Suprapubic skin (tissue), 4 donors: ENCODE measurements at regions not wholly inside any gene's neighbourhood (a gene's known extent, or its start where the extent isn't known, plus 50 kb on each side); places are given as distances from the start of the nearest gene placed in this dataset.

Source experiments
- DNase-seq, 2 donors: peaks; one replicate each; pipeline ENCODE4 v3.0.0-alpha.2; 2019; ENCODE audit warnings: low spot score in 2 of 2
- H3K27ac ChIP-seq: fragments of 200-600 bp; sonication (generic); one replicate; pipeline ENCODE4 v1.5.1; 2019
- H3K27me3 ChIP-seq: fragments of 200-600 bp; sonication (generic); one replicate; pipeline ENCODE4 v1.5.1; 2019
- H3K36me3 ChIP-seq: fragments of 200-600 bp; sonication (generic); one replicate; pipeline ENCODE4 v1.5.1; 2019
- H3K4me1 ChIP-seq: fragments of 200-600 bp; sonication (generic); one replicate; pipeline ENCODE4 v1.5.1; 2019
- H3K4me3 ChIP-seq: fragments of 200-600 bp; sonication (generic); one replicate; pipeline ENCODE4 v1.5.1; 2019; ENCODE audit warnings: mild to moderate bottlenecking
- H3K9me3 ChIP-seq: fragments of 200-600 bp; sonication (generic); one replicate; pipeline ENCODE4 v1.5.1; 2019
- EP300 ChIP-seq: sonication (generic); formaldehyde crosslinking; IDR thresholded peaks from one replicate; pipeline ENCODE4 v1.6.1; 2017; ENCODE audit warnings: antibody characterized with exemption
- POLR2A ChIP-seq, 2 donors: fragments of 450-650 bp; IDR thresholded peaks; one replicate each; pipeline ENCODE4 v1.6.1; 2017; ENCODE audit warnings: antibody characterized with exemption in 2 of 2, mild to moderate bottlenecking in 2 of 2, moderate library complexity in 2 of 2
- POLR2AphosphoS5 ChIP-seq, 3 donors: sonication (generic); formaldehyde crosslinking; IDR thresholded peaks; one replicate each; pipeline ENCODE4 v1.6.1; 2017; ENCODE audit warnings: antibody characterized with exemption in 3 of 3
- WGBS: methylation state at CpG from one replicate; pipeline ENCODE4 v1.1.5; 2018; 5-methylcytosine and 5-hydroxymethylcytosine counted together
- TF ChIP-seq, protein P1 (sequence below), 2 donors: fragments of 200-600 bp in 1 of 2; fragments of 450-650 bp in 1 of 2; sonication (generic) in 1 of 2; IDR thresholded peaks; one replicate each; pipeline ENCODE4 v1.5.1; 2016 to 2019; ENCODE audit warnings: antibody characterized with exemption in 2 of 2, mild to moderate bottlenecking in 1 of 2, moderate library complexity in 1 of 2

DNA sequence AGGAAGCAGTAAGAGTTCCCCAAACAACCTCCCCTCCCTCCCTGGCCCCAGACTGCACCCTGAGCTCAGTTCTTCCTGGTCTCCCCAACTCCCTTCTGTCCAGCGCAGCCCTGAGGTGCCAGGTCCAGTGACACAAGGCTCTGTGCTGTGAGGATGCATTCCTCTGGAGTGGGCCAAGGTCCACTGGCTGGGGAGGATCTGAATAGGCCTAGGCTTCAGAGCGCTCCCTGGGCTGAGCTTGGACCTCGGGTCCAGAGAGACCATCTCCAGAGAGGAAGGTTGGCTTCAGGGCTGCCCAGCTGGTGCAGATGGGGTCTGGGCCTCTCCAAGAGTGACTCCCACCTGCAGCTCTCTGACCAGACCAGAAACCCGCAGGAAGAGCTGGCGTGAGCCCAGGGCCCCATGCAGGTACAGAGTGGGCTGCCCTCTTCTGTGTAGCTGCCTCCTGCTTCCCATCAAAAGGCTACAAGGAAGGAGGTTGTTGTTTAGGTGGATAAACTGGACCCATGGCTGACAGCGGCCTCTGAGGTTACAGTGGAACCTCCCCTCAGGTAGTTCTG is 52.3 kb upstream of the MLN start:
- WGBS = 83% methylated on average over 4 of the region's 6 CpGs
- Histone ChIP-seq H3K4me3 (no peak overlapping the region), H3K9me3 (no peaks in the 10 kb centered on the region), H3K27me3 (peaks cover 34% of the 10 kb centered on the region), H3K27ac (no peak overlapping the region), H3K4me1 (peaks cover 22% of the 10 kb centered on the region), H3K36me3 (no peaks in the 10 kb centered on the region)
- DNase-seq = no peak
- TF ChIP-seq EP300 (no peak), POLR2A (IDR thresholded peaks at IDR 0.05) (no peak), POLR2AphosphoS5 (IDR thresholded peaks at IDR 0.05) (no peak)
- TF ChIP-seq, protein P1, sequence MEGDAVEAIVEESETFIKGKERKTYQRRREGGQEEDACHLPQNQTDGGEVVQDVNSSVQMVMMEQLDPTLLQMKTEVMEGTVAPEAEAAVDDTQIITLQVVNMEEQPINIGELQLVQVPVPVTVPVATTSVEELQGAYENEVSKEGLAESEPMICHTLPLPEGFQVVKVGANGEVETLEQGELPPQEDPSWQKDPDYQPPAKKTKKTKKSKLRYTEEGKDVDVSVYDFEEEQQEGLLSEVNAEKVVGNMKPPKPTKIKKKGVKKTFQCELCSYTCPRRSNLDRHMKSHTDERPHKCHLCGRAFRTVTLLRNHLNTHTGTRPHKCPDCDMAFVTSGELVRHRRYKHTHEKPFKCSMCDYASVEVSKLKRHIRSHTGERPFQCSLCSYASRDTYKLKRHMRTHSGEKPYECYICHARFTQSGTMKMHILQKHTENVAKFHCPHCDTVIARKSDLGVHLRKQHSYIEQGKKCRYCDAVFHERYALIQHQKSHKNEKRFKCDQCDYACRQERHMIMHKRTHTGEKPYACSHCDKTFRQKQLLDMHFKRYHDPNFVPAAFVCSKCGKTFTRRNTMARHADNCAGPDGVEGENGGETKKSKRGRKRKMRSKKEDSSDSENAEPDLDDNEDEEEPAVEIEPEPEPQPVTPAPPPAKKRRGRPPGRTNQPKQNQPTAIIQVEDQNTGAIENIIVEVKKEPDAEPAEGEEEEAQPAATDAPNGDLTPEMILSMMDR (IDR thresholded peaks at IDR 0.05) = no peak

DNA sequence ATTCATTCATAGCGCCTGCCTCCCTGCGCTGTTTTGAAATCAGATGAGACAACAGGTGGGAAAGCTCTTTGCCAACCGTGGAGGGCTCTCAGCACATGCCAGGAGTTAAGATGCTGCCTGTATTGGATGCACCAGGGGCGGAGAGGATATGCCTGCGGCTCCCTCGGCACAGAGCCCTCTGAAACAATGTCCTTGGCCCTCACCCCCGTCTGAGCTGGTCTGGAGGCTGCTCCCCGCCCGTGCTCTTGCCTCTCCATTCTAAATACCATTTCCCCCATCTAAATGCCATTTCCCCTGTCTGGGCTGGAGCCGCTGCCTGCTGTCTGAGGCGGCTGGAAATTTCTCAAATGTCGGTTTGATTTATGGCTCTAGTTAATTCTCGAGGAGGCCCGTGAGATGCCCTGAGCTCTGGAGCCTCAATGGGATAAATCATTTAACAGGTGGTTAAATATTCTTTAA is 50.8 kb upstream of the MLN start:
- Histone ChIP-seq H3K9me3 (no peaks in the 10 kb centered on the region), H3K36me3 (no peaks in the 10 kb centered on the region), H3K4me1 (peaks cover 11% of the 10 kb centered on the region), H3K27me3 (peaks cover 49% of the 10 kb centered on the region), H3K27ac (no peak overlapping the region), H3K4me3 (no peak overlapping the region)
- TF ChIP-seq POLR2AphosphoS5 (IDR thresholded peaks at IDR 0.05) = no peak
- TF ChIP-seq POLR2A (IDR thresholded peaks at IDR 0.05) = no peak
- DNase-seq = no peak
- WGBS = 25% methylated on average over 12 of the region's 14 CpGs

- Histone ChIP-seq H3K4me3 (no peak overlapping the region), H3K9me3 (no peaks in the 10 kb centered on the region), H3K27me3 (peaks cover 50% of the 10 kb centered on the region), H3K27ac (no peak overlapping the region), H3K36me3 (no peaks in the 10 kb centered on the region), H3K4me1 (peaks cover 11% of the 10 kb centered on the region)
- no peak for DNase-seq
- TF ChIP-seq POLR2AphosphoS5 (IDR thresholded peaks at IDR 0.05) (no peak), EP300 (no peak), POLR2A (IDR thresholded peaks at IDR 0.05) (no peak)
- WGBS = 85% methylated on average over 3 of the region's 3 CpGs
Observed at GRCh38 chr6:33853736-33854135, 49.9 kb upstream of the MLN start.
